HCT116 (cell line): ENCODE measurements at regions not wholly inside any gene's neighbourhood (a gene's known extent, or its start where the extent isn't known, plus 50 kb on each side); places are given as distances from the start of the nearest gene placed in this dataset.

Source experiments
- ATAC-seq: fragments of 200-7000 bp; cut with Tn5 transposase; 2 replicates; pipeline ENCODE4 v1.9.1; 2020; ENCODE audit warnings: mild to moderate bottlenecking, moderate library complexity
- BruUV-seq: library from RNA; stranded (reverse); fragments of 400-500 nt; replicated peaks from 2 replicates; lab custom pipeline; 2021; lab: Mats Ljungman, UMichigan
- CTCF ChIA-PET: fragments of 300-600 bp; sonication (Branson Sonifier 250); formaldehyde crosslinking; loops from one replicate; lab custom pipeline; 2021; ENCODE audit warnings: antibody characterized with exemption; lab: Charles Lee
- POLR2A ChIA-PET: fragments of 300-600, 350-600 bp; sonication (Branson Sonifier 250); formaldehyde crosslinking; loops from one replicate; lab custom pipeline; 2021; ENCODE audit warnings: antibody characterized with exemption; lab: Charles Lee
- RAD21 ChIA-PET, 2 experiments: fragments of 300-600 bp; sonication (Branson Sonifier 250); formaldehyde crosslinking; loops; one replicate each; lab custom pipeline; 2023; ENCODE audit warnings: low total read pairs in 2 of 2; ENCODE audit not compliant: uncharacterized antibody in 2 of 2, unreplicated experiment in 2 of 2, low non-redundant PET in 1 of 2; lab: Charles Lee
- DNase-seq: peaks from one replicate; pipeline ENCODE4 v3.0.0-alpha.2; 2010; ENCODE audit warnings: low read depth, low spot score
- H2AFZ ChIP-seq: fragments of 200-600 bp; shearing (Covaris generic), sonication (generic); 2 replicates; pipeline ENCODE4 v1.6.1; 2017; ENCODE audit warnings: low read depth, mixed run types, mixed read lengths, antibody characterized with exemption, low read length; ENCODE audit not compliant: poor library complexity, severe bottlenecking
- H3K27ac ChIP-seq: 2 replicates; pipeline ENCODE4 v1.5.1; 2012; ENCODE audit warnings: low read depth, low read length
- H3K27me3 ChIP-seq: fragments of 200-600 bp; sonication (generic); 2 replicates; pipeline ENCODE4 v1.6.1; 2016; ENCODE audit warnings: mixed run types, low read length, mixed read lengths; ENCODE audit not compliant: insufficient read depth
- H3K36me3 ChIP-seq, 2 experiments: fragments of 200-500 bp in 1 of 2; fragments of 200-600 bp in 1 of 2; sonication (Bioruptor generic) in 1 of 2; sonication (generic) in 1 of 2; 2 replicates each; pipeline versions ENCODE4 v1.5.1 to v1.6.1; 2014 to 2016; ENCODE audit warnings: low read length in 2 of 2, inconsistent platforms in 1 of 2, mixed read lengths in 1 of 2, mixed run types in 1 of 2; ENCODE audit not compliant: insufficient read depth in 2 of 2, control insufficient read depth in 1 of 2
- H3K4me1 ChIP-seq, 2 experiments: fragments of 200-600 bp in 1 of 2; sonication (generic) in 1 of 2; 2 replicates each; pipeline versions ENCODE4 v1.5.1 to v1.6.1; 2012 to 2017; ENCODE audit warnings: low read length in 2 of 2, inconsistent platforms in 1 of 2, mild to moderate bottlenecking in 1 of 2, mixed read lengths in 1 of 2, mixed run types in 1 of 2, moderate library complexity in 1 of 2; ENCODE audit not compliant: insufficient read depth in 2 of 2, control insufficient read depth in 1 of 2
- H3K4me2 ChIP-seq: fragments of 200-600 bp; sonication (generic); 2 replicates; pipeline ENCODE4 v1.6.1; 2017; ENCODE audit warnings: mixed run types, low read length, mixed read lengths
- H3K4me3 ChIP-seq, 2 experiments: fragments of 200-600 bp in 1 of 2; sonication (generic) in 1 of 2; replicated peaks in 1 of 2; 2 replicates each; pipeline ENCODE4 v1.5.1; 2011 to 2016; ENCODE audit warnings: low read length in 2 of 2, control low read depth in 1 of 2, low read depth in 1 of 2, mild to moderate bottlenecking in 1 of 2, mixed read lengths in 1 of 2, mixed run types in 1 of 2
- H3K79me2 ChIP-seq: fragments of 200-600 bp; sonication (generic); 2 replicates; pipeline ENCODE4 v1.6.1; 2017; ENCODE audit warnings: mild to moderate bottlenecking, mixed run types, low read length, moderate library complexity, mixed read lengths; ENCODE audit not compliant: insufficient read depth
- H3K9ac ChIP-seq: fragments of 200-600 bp; sonication (generic); 2 replicates; pipeline ENCODE4 v1.6.1; 2016; ENCODE audit warnings: low read length, mixed read lengths
- H3K9me2 ChIP-seq: fragments of 200-600 bp; sonication (generic), shearing (Covaris generic); 2 replicates; pipeline ENCODE4 v1.6.1; 2017; ENCODE audit warnings: mixed run types, mild to moderate bottlenecking, moderate library complexity; ENCODE audit not compliant: insufficient read depth
- H3K9me3 ChIP-seq, 2 experiments: fragments of 200-500 bp in 1 of 2; fragments of 200-600 bp in 1 of 2; sonication (Bioruptor generic) in 1 of 2; sonication (generic) in 1 of 2; 2 replicates each; pipeline ENCODE4 v1.6.1; 2014 to 2017; ENCODE audit warnings: low read length in 2 of 2, mixed read lengths in 2 of 2, inconsistent platforms in 1 of 2, low read depth in 1 of 2, mild to moderate bottlenecking in 1 of 2, mixed run types in 1 of 2, moderate library complexity in 1 of 2; ENCODE audit not compliant: control insufficient read depth in 1 of 2, insufficient read depth in 1 of 2
- H4K20me1 ChIP-seq: fragments of 200-600 bp; sonication (generic), shearing (Covaris generic); 2 replicates; pipeline ENCODE4 v1.6.1; 2017; ENCODE audit warnings: mixed run types, mild to moderate bottlenecking, moderate library complexity; ENCODE audit not compliant: insufficient read depth
- CEBPB ChIP-seq: IDR thresholded peaks from 2 replicates; pipeline ENCODE4 v1.6.1; 2012; ENCODE audit warnings: low read depth
- POLR2A ChIP-seq: IDR thresholded peaks from 2 replicates; pipeline ENCODE4 v1.7.0; 2011; ENCODE audit warnings: borderline replicate concordance; ENCODE audit not compliant: insufficient read depth, insufficient read length; ENCODE audit errors: extremely low read depth
- SP1 ChIP-seq: IDR thresholded peaks from 2 replicates; pipeline ENCODE4 v1.6.1; 2012; ENCODE audit warnings: low read depth
- ZFX ChIP-seq: fragments of 450-650 bp; IDR thresholded peaks from 2 replicates; pipeline ENCODE4 v1.6.1; 2017
- ZNF274 ChIP-seq: fragments of 200-500 bp; sonication (Bioruptor generic); IDR thresholded peaks from 2 replicates; pipeline ENCODE4 v1.6.1; 2014; ENCODE audit warnings: mild to moderate bottlenecking, low read depth, low read length, inconsistent platforms
- intact Hi-C: fragments of 100-400 bp; cut with micrococcal nuclease; formaldehyde crosslinking; loops from 2 replicates; pipeline ENCODE4 v1.10.0; 2022
- TF ChIP-seq, protein P1 (sequence below): IDR thresholded peaks from 2 replicates; pipeline ENCODE4 v1.6.1; 2012

DNA sequence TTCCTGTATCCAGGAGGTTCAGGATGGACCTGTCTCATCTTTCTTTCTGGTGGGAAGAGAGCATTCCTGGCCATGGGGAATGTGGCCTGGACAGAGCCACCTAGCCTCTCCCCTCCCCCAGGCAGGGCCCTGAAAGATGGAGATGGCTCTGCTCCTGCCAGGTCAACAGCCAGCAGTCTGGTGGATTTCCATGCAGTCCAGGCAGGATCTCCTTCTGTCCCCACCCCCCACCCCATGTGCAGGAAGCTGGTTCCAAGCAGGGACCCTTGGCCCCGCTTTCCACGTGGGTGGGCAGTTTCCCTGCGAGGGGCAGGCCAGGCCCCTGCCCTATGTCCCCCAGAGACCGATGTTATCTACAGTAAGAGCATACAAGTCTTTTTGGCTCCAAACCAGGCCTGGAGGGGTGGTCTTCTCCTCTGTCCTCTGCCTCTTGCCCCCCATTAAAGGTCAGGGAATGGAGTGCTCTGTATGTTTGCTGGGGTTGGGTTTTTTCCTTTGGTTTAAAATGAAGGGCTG lies 240.5 kb downstream of the SEC14L1 start:
- ChIA-PET CTCF (no interaction called here), RAD21 (no interaction called here), POLR2A (no interaction called here)
- Histone ChIP-seq H3K27ac (peak overlapping the region; percentile 0; the same call in 1 of the 2 replicates), H2AFZ (no peak overlapping the region), H3K79me2 (peaks cover 94% of the 10 kb centered on the region), H3K4me2 (no peak overlapping the region), H3K36me3 (no peaks in the 10 kb centered on the region), H3K4me3 (no peak overlapping the region), H3K9ac (no peak overlapping the region), H4K20me1 (no peaks in the 10 kb centered on the region; the same call in 1 of the 2 replicates), H3K4me1 (peaks cover 5 to 30% of the 10 kb centered on the region in 2 experiments; a peak in 2 of 4 replicates), H3K9me2 (no peaks in the 10 kb centered on the region), H3K9me3 (no peaks in the 10 kb centered on the region), H3K27me3 (no peaks in the 10 kb centered on the region)
- DNase-seq (no peak), ATAC-seq (no peak)
- BruUV-seq, result no TSS peak
- TF ChIP-seq ZNF274, result no peak
- no peak for TF ChIP-seq SP1
- TF ChIP-seq CEBPB, result no peak
- TF ChIP-seq ZFX, result 0 out of 2 replicates have a peak, but pooled peaks have one; percentile 1
- no peak for TF ChIP-seq POLR2A
- intact Hi-C loops, result no loop called here

DNA sequence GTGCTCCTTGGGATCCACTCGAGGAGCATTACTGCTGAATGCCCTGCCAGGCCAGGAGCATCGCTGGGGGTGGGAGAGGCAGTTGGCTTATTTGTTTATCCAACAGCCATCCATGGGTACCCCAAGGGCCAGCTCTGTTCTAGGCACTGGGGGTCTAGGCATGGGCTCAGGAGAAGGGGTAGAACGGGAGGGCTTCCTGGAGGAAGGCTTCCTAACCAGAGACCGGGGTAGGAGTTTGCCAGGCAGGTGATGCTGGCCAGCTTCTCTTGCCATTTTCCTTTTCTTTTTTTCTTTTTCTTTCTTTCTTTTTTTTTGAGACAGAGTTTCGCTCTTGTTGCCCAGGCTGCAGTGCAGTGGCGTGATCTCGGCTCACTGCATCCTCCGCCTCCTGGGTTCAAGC lies 241.0 kb downstream of the SEC14L1 start:
- Histone ChIP-seq H3K9me3 (no peaks in the 10 kb centered on the region), H2AFZ (no peak overlapping the region), H3K9ac (no peak overlapping the region), H3K9me2 (no peaks in the 10 kb centered on the region), H3K27me3 (no peaks in the 10 kb centered on the region), H3K4me3 (no peak overlapping the region), H3K4me1 (peaks cover 5 to 33% of the 10 kb centered on the region in 2 experiments; a peak in 2 of 4 replicates), H3K27ac (no peak overlapping the region), H3K36me3 (no peaks in the 10 kb centered on the region), H3K79me2 (peaks cover 95% of the 10 kb centered on the region), H3K4me2 (no peak overlapping the region), H4K20me1 (no peaks in the 10 kb centered on the region; the same call in 1 of the 2 replicates)
- TF ChIP-seq, protein P1, sequence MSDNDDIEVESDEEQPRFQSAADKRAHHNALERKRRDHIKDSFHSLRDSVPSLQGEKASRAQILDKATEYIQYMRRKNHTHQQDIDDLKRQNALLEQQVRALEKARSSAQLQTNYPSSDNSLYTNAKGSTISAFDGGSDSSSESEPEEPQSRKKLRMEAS, result no peak
- ATAC-seq, result no peak
- no TSS peak for BruUV-seq
- no peak for DNase-seq
- ChIA-PET RAD21 (no interaction called here), POLR2A (no interaction called here), CTCF (no interaction called here)
- intact Hi-C loops, result no loop called here
